K562 (cell line): ENCODE measurements at regions not wholly inside any gene's neighbourhood (a gene's known extent, or its start where the extent isn't known, plus 50 kb on each side); places are given as distances from the start of the nearest gene placed in this dataset.

ENCODE experiments used
- RBFOX2 ChIP-seq: fragments of 200-400 bp; formaldehyde crosslinking; IDR thresholded peaks from 2 replicates; pipeline ENCODE4 v1.6.1; 2017; ENCODE audit warnings: low read depth, mild to moderate bottlenecking, low read length, moderate library complexity
- SAP30 ChIP-seq: fragments of 200-600 bp; sonication (generic); IDR thresholded peaks from 2 replicates; pipeline ENCODE4 v1.6.1; 2012; ENCODE audit warnings: borderline replicate concordance, low read depth, mild to moderate bottlenecking, moderate library complexity, low read length, control low read depth, inconsistent platforms; ENCODE audit not compliant: insufficient read depth, poor library complexity, severe bottlenecking
- TBP ChIP-seq: optimal IDR thresholded peaks from 2 replicates; pipeline ENCODE3; 2011; ENCODE audit warnings: low read depth, low read length, improper control_type of control experiment
- TF ChIP-seq, protein P1 (sequence below): fragments of 450-650 bp; IDR thresholded peaks from 2 replicates; pipeline ENCODE4 v1.6.1; 2016; ENCODE audit warnings: mild to moderate bottlenecking, moderate library complexity

DNA sequence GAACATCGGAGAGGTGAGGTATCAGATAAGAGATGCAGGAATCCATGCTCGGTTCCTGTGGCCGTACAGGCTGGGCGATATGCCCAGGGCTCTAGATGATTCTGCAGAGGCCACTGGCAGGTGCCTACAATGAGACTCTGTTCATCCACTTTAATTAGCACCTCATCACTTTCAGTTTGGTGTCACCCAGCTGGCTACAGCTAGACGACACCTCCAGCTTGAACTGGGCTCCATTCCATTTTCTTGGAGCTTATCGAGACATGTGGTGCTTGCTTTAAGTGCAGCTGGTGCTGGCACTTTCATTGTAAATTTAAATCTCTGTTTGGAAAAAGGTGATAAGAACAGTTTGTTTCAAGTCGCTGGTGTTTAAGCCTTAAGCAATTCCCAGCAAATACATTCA is 322.5 kb upstream of the ADGRL2 start (continued):
- TF ChIP-seq, protein P1, sequence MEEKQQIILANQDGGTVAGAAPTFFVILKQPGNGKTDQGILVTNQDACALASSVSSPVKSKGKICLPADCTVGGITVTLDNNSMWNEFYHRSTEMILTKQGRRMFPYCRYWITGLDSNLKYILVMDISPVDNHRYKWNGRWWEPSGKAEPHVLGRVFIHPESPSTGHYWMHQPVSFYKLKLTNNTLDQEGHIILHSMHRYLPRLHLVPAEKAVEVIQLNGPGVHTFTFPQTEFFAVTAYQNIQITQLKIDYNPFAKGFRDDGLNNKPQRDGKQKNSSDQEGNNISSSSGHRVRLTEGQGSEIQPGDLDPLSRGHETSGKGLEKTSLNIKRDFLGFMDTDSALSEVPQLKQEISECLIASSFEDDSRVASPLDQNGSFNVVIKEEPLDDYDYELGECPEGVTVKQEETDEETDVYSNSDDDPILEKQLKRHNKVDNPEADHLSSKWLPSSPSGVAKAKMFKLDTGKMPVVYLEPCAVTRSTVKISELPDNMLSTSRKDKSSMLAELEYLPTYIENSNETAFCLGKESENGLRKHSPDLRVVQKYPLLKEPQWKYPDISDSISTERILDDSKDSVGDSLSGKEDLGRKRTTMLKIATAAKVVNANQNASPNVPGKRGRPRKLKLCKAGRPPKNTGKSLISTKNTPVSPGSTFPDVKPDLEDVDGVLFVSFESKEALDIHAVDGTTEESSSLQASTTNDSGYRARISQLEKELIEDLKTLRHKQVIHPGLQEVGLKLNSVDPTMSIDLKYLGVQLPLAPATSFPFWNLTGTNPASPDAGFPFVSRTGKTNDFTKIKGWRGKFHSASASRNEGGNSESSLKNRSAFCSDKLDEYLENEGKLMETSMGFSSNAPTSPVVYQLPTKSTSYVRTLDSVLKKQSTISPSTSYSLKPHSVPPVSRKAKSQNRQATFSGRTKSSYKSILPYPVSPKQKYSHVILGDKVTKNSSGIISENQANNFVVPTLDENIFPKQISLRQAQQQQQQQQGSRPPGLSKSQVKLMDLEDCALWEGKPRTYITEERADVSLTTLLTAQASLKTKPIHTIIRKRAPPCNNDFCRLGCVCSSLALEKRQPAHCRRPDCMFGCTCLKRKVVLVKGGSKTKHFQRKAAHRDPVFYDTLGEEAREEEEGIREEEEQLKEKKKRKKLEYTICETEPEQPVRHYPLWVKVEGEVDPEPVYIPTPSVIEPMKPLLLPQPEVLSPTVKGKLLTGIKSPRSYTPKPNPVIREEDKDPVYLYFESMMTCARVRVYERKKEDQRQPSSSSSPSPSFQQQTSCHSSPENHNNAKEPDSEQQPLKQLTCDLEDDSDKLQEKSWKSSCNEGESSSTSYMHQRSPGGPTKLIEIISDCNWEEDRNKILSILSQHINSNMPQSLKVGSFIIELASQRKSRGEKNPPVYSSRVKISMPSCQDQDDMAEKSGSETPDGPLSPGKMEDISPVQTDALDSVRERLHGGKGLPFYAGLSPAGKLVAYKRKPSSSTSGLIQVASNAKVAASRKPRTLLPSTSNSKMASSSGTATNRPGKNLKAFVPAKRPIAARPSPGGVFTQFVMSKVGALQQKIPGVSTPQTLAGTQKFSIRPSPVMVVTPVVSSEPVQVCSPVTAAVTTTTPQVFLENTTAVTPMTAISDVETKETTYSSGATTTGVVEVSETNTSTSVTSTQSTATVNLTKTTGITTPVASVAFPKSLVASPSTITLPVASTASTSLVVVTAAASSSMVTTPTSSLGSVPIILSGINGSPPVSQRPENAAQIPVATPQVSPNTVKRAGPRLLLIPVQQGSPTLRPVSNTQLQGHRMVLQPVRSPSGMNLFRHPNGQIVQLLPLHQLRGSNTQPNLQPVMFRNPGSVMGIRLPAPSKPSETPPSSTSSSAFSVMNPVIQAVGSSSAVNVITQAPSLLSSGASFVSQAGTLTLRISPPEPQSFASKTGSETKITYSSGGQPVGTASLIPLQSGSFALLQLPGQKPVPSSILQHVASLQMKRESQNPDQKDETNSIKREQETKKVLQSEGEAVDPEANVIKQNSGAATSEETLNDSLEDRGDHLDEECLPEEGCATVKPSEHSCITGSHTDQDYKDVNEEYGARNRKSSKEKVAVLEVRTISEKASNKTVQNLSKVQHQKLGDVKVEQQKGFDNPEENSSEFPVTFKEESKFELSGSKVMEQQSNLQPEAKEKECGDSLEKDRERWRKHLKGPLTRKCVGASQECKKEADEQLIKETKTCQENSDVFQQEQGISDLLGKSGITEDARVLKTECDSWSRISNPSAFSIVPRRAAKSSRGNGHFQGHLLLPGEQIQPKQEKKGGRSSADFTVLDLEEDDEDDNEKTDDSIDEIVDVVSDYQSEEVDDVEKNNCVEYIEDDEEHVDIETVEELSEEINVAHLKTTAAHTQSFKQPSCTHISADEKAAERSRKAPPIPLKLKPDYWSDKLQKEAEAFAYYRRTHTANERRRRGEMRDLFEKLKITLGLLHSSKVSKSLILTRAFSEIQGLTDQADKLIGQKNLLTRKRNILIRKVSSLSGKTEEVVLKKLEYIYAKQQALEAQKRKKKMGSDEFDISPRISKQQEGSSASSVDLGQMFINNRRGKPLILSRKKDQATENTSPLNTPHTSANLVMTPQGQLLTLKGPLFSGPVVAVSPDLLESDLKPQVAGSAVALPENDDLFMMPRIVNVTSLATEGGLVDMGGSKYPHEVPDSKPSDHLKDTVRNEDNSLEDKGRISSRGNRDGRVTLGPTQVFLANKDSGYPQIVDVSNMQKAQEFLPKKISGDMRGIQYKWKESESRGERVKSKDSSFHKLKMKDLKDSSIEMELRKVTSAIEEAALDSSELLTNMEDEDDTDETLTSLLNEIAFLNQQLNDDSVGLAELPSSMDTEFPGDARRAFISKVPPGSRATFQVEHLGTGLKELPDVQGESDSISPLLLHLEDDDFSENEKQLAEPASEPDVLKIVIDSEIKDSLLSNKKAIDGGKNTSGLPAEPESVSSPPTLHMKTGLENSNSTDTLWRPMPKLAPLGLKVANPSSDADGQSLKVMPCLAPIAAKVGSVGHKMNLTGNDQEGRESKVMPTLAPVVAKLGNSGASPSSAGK = no peak
- TF ChIP-seq RBFOX2 (no peak), TBP (no peak), SAP30 (no peak)
